ENCODE measurements at regions not wholly inside any gene's neighbourhood (a gene's known extent, or its start where the extent isn't known, plus 50 kb on each side); places are given as distances from the start of the nearest gene placed in this dataset.

DNA sequence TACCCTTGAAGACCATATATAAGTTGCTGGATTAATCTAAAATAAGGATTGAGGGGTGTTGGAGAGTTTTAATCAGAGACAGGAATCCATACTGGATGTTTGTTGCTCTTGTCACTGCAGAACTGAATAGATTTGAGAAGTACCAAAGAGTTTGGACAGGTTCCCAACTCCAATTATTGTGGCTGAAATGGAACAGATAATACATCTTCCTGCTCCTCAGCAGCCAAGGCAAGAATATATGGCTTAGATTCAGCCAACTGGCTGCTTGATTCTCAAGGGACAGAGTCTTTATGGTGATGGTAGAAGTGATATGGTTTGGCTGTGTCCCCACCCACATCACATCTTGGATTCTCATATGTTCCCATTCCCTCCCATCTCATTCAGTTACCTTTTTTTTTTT, 97.0 kb upstream of the PDHA2 start:
- no peak for DNase-seq
- intact Hi-C loops (cut with DNase I; ENCODE audit: low total_unique reads) = no loop called here
- Histone ChIP-seq H3K36me3 (ENCODE audit: low read depth, missing control alignments) (no peaks in the 10 kb centered on the region), H3K4me1 (no peaks in the 10 kb centered on the region), H3K9me3 (no peaks in the 10 kb centered on the region), H3K4me3 (no peak overlapping the region), H3K27me3 (no peaks in the 10 kb centered on the region), H3K27ac (no peak overlapping the region)
- TF ChIP-seq POLR2A (IDR thresholded peaks at IDR 0.05) = no peak
- TF ChIP-seq, protein P1, sequence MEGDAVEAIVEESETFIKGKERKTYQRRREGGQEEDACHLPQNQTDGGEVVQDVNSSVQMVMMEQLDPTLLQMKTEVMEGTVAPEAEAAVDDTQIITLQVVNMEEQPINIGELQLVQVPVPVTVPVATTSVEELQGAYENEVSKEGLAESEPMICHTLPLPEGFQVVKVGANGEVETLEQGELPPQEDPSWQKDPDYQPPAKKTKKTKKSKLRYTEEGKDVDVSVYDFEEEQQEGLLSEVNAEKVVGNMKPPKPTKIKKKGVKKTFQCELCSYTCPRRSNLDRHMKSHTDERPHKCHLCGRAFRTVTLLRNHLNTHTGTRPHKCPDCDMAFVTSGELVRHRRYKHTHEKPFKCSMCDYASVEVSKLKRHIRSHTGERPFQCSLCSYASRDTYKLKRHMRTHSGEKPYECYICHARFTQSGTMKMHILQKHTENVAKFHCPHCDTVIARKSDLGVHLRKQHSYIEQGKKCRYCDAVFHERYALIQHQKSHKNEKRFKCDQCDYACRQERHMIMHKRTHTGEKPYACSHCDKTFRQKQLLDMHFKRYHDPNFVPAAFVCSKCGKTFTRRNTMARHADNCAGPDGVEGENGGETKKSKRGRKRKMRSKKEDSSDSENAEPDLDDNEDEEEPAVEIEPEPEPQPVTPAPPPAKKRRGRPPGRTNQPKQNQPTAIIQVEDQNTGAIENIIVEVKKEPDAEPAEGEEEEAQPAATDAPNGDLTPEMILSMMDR (IDR thresholded peaks at IDR 0.05) = no peak

DNA sequence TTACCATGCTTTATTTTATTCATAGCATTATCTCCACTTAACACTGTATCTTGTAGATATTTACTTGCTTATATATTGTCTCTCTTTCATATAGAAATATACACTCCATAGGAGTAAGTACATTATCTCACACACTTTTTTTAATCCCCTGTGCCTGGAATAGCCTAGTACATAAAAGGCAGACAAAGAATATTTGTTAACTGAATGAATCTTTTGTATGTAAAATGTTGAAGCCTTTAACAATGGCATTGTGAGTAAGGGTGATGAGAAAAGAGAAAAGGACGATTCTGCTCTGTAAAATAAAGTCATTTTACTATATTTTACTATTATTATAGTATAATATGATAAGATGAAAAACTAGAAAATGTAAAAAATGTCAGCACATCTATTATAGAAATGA, 97.7 kb upstream of the PDHA2 start:
- H3K4me3 ChIP-seq = no peak overlapping the region
- no peak overlapping the region for H3K27ac ChIP-seq
- 68 to 76% methylated on average over 1 of the region's 1 CpG for WGBS, 2 donors
- no peaks in the 10 kb centered on the region for H3K4me1 ChIP-seq
- H3K36me3 ChIP-seq (ENCODE audit: low read depth, missing control alignments) = no peaks in the 10 kb centered on the region
- H3K27me3 ChIP-seq = no peaks in the 10 kb centered on the region
- H3K9me3 ChIP-seq = no peaks in the 10 kb centered on the region
- TF ChIP-seq POLR2A (IDR thresholded peaks at IDR 0.05) = no peak
- TF ChIP-seq, protein P1 (IDR thresholded peaks at IDR 0.05) = no peak
- intact Hi-C loops (cut with DNase I; ENCODE audit: low total_unique reads) = no loop called here
- no peak for DNase-seq

DNA sequence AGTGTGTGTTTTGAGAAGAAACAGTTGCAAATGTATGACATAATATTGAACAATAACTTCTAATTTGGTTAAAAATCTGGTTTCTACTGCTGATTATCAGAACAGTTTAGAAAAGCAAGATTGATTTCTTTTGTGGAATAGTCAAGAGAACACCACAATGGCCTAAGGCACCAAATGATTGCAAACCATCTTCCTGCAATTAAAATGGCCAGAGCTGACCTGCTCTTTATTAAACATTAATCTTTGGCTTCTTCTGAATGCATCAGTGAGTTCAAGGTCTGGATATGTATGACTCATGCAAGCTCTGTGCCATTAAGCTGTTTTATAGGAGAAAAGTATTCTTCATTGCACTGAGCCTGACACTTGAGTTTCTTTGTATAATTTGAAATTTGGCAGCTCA, 107.8 kb upstream of the PDHA2 start:
- Histone ChIP-seq H3K4me3 (no peak overlapping the region), H3K4me1 (no peaks in the 10 kb centered on the region), H3K9me3 (no peaks in the 10 kb centered on the region), H3K36me3 (ENCODE audit: low read depth, missing control alignments) (no peaks in the 10 kb centered on the region), H3K27me3 (no peaks in the 10 kb centered on the region), H3K27ac (no peak overlapping the region)
- intact Hi-C loops (cut with DNase I; ENCODE audit: low total_unique reads) = no loop called here
- DNase-seq = no peak
- no peak for TF ChIP-seq POLR2A (IDR thresholded peaks at IDR 0.05)
- TF ChIP-seq, protein P1 (IDR thresholded peaks at IDR 0.05) = no peak

DNA sequence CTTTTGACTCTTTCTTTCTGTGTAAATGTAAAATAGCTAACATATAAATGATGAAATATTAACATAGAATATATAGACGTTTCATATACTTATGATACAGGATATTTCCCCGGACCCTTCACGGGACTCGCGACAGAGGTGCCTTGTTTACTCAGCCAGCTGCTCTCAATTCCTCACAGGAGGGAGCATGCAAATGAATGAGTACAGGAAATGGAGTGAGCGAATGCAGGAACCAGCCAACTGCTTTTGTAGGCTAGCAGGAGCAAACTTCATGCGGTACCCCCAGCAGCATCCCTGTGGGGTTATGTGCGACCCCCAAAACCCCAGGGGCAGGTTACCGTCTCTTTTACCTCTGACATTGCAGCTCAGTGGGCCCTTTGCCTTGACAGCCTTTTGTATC, 110.3 kb upstream of the PDHA2 start:
- H3K36me3 ChIP-seq (ENCODE audit: low read depth, missing control alignments) = no peaks in the 10 kb centered on the region
- H3K27me3 ChIP-seq = no peaks in the 10 kb centered on the region
- H3K27ac ChIP-seq = no peak overlapping the region
- TF ChIP-seq, protein P1 (IDR thresholded peaks at IDR 0.05) = no peak
- no peak for TF ChIP-seq POLR2A (IDR thresholded peaks at IDR 0.05)
- H3K4me3 ChIP-seq = no peak overlapping the region
- H3K4me1 ChIP-seq = no peaks in the 10 kb centered on the region
- H3K9me3 ChIP-seq = no peaks in the 10 kb centered on the region
- intact Hi-C loops (cut with DNase I; ENCODE audit: low total_unique reads) = no loop called here
- WGBS, 2 donors = 72 to 79% methylated on average over 9 of the region's 9 CpGs
- DNase-seq = no peak

DNA sequence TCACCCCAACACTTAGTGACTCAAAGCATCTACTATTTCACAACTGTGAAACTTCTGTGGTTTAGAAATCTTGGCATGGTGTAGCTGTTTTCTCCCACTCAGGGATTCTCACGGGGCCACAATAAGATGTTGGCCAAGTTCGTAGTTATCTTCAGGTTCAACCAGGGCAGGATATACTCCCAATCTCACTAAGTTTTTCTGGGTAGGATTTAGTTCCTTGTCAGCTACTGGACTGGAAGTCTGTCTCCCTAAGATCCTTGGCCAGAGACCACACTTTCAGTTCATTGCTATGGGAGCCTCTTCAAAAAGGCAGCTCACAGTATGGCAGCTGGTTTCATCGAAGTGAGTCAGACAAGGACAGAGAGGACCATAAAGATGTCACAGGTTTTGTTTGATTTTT, 111.7 kb upstream of the PDHA2 start:
- intact Hi-C loops (cut with DNase I; ENCODE audit: low total_unique reads) = no loop called here
- DNase-seq = no peak

More for the DNA sequence above, 111.7 kb upstream of the PDHA2 start:
- WGBS, 2 donors = 37 to 44% methylated on average over 3 of the region's 3 CpGs
- TF ChIP-seq, protein P1 (IDR thresholded peaks at IDR 0.05) = no peak
- no peak for TF ChIP-seq POLR2A (IDR thresholded peaks at IDR 0.05)
- Histone ChIP-seq H3K27me3 (no peaks in the 10 kb centered on the region), H3K4me1 (no peaks in the 10 kb centered on the region), H3K9me3 (no peaks in the 10 kb centered on the region), H3K36me3 (ENCODE audit: low read depth, missing control alignments) (no peaks in the 10 kb centered on the region), H3K27ac (no peak overlapping the region), H3K4me3 (no peak overlapping the region)
